ENCODE measurements at regions not wholly inside any gene's neighbourhood (a gene's known extent, or its start where the extent isn't known, plus 50 kb on each side); places are given as distances from the start of the nearest gene placed in this dataset.

GRCh38 chr2:42965196-42965595 is 172.8 kb upstream of the HAAO start:
- Histone ChIP-seq H3K27ac (ENCODE audit: insufficient read depth, low read depth, low read length, poor library complexity, severe bottlenecking) (no peak overlapping the region), H3K27me3 (ENCODE audit: control insufficient read depth, insufficient read depth, low read length, poor library complexity, severe bottlenecking) (no peaks in the 10 kb centered on the region), H3K36me3 (ENCODE audit: control insufficient read depth, insufficient read depth, low read length) (no peaks in the 10 kb centered on the region), H3K4me3 (ENCODE audit: insufficient read depth, low read depth, low read length) (no peak overlapping the region), H3K9me3 (ENCODE audit: control insufficient read depth, low read length) (no peaks in the 10 kb centered on the region), H3K4me1 (ENCODE audit: control insufficient read depth, insufficient read depth, low read length) (peaks cover 14% of the 10 kb centered on the region)
- 88 to 95% methylated on average over 4 of the region's 4 CpGs for WGBS, 2 experiments

- H3K27ac ChIP-seq (ENCODE audit: insufficient read depth, low read depth, low read length, poor library complexity, severe bottlenecking): no peak overlapping the region
- H3K36me3 ChIP-seq (ENCODE audit: control insufficient read depth, insufficient read depth, low read length): no peaks in the 10 kb centered on the region
- H3K4me3 ChIP-seq (ENCODE audit: insufficient read depth, low read depth, low read length): no peak overlapping the region
- WGBS, 2 experiments: 90 to 92% methylated on average over 6 of the region's 6 CpGs
- no peaks in the 10 kb centered on the region for H3K9me3 ChIP-seq (ENCODE audit: control insufficient read depth, low read length)
- H3K27me3 ChIP-seq (ENCODE audit: control insufficient read depth, insufficient read depth, low read length, poor library complexity, severe bottlenecking): no peaks in the 10 kb centered on the region
- peaks cover 18% of the 10 kb centered on the region for H3K4me1 ChIP-seq (ENCODE audit: control insufficient read depth, insufficient read depth, low read length)
These were observed 172.2 kb upstream of the HAAO start for GRCh38 chr2:42964439-42965083.

- Histone ChIP-seq H3K27me3 (ENCODE audit: control insufficient read depth, insufficient read depth, low read length, poor library complexity, severe bottlenecking) (no peaks in the 10 kb centered on the region), H3K4me3 (ENCODE audit: insufficient read depth, low read depth, low read length) (no peak overlapping the region), H3K36me3 (ENCODE audit: control insufficient read depth, insufficient read depth, low read length) (no peaks in the 10 kb centered on the region), H3K4me1 (ENCODE audit: control insufficient read depth, insufficient read depth, low read length) (peaks cover 25% of the 10 kb centered on the region), H3K27ac (ENCODE audit: insufficient read depth, low read depth, low read length, poor library complexity, severe bottlenecking) (no peak overlapping the region), H3K9me3 (ENCODE audit: control insufficient read depth, low read length) (no peaks in the 10 kb centered on the region)
- WGBS, 2 experiments: 92 to 93% methylated on average over 9 of the region's 9 CpGs
These were observed 171.2 kb upstream of the HAAO start for GRCh38 chr2:42963452-42964068.

- Histone ChIP-seq H3K36me3 (ENCODE audit: control insufficient read depth, insufficient read depth, low read length) (no peaks in the 10 kb centered on the region), H3K4me1 (ENCODE audit: control insufficient read depth, insufficient read depth, low read length) (peaks cover 25% of the 10 kb centered on the region), H3K9me3 (ENCODE audit: control insufficient read depth, low read length) (no peaks in the 10 kb centered on the region), H3K27me3 (ENCODE audit: control insufficient read depth, insufficient read depth, low read length, poor library complexity, severe bottlenecking) (no peaks in the 10 kb centered on the region), H3K4me3 (ENCODE audit: insufficient read depth, low read depth, low read length) (no peak overlapping the region), H3K27ac (ENCODE audit: insufficient read depth, low read depth, low read length, poor library complexity, severe bottlenecking) (no peak overlapping the region)
- 77 to 78% methylated on average over 12 of the region's 12 CpGs for WGBS, 2 experiments
These were observed 170.1 kb upstream of the HAAO start for GRCh38 chr2:42962508-42962953.

- Histone ChIP-seq H3K36me3 (ENCODE audit: control insufficient read depth, insufficient read depth, low read length) (no peaks in the 10 kb centered on the region), H3K9me3 (ENCODE audit: control insufficient read depth, low read length) (no peaks in the 10 kb centered on the region), H3K4me3 (ENCODE audit: insufficient read depth, low read depth, low read length) (no peak overlapping the region), H3K27me3 (ENCODE audit: control insufficient read depth, insufficient read depth, low read length, poor library complexity, severe bottlenecking) (no peaks in the 10 kb centered on the region), H3K4me1 (ENCODE audit: control insufficient read depth, insufficient read depth, low read length) (peaks cover 25% of the 10 kb centered on the region), H3K27ac (ENCODE audit: insufficient read depth, low read depth, low read length, poor library complexity, severe bottlenecking) (no peak overlapping the region)
- WGBS, 2 experiments: 77 to 86% methylated on average over 7 of the region's 7 CpGs
These were observed 169.6 kb upstream of the HAAO start for GRCh38 chr2:42961961-42962360.

GRCh38 chr2:42961385-42961811 is 169.0 kb upstream of the HAAO start:
- Histone ChIP-seq H3K4me3 (ENCODE audit: insufficient read depth, low read depth, low read length) (no peak overlapping the region), H3K4me1 (ENCODE audit: control insufficient read depth, insufficient read depth, low read length) (peaks cover 25% of the 10 kb centered on the region), H3K9me3 (ENCODE audit: control insufficient read depth, low read length) (no peaks in the 10 kb centered on the region), H3K27ac (ENCODE audit: insufficient read depth, low read depth, low read length, poor library complexity, severe bottlenecking) (no peak overlapping the region), H3K27me3 (ENCODE audit: control insufficient read depth, insufficient read depth, low read length, poor library complexity, severe bottlenecking) (no peaks in the 10 kb centered on the region), H3K36me3 (ENCODE audit: control insufficient read depth, insufficient read depth, low read length) (no peaks in the 10 kb centered on the region)
- 42 to 54% methylated on average over 15 of the region's 15 CpGs for WGBS, 2 experiments

GRCh38 chr2:42960842-42961180 is 168.4 kb upstream of the HAAO start:
- Histone ChIP-seq H3K4me3 (ENCODE audit: insufficient read depth, low read depth, low read length) (no peak overlapping the region), H3K36me3 (ENCODE audit: control insufficient read depth, insufficient read depth, low read length) (no peaks in the 10 kb centered on the region), H3K9me3 (ENCODE audit: control insufficient read depth, low read length) (no peaks in the 10 kb centered on the region), H3K27me3 (ENCODE audit: control insufficient read depth, insufficient read depth, low read length, poor library complexity, severe bottlenecking) (no peaks in the 10 kb centered on the region), H3K27ac (ENCODE audit: insufficient read depth, low read depth, low read length, poor library complexity, severe bottlenecking) (no peak overlapping the region), H3K4me1 (ENCODE audit: control insufficient read depth, insufficient read depth, low read length) (peaks cover 25% of the 10 kb centered on the region)
- 90 to 91% methylated on average over 6 of the region's 6 CpGs for WGBS, 2 experiments

- Histone ChIP-seq H3K4me3 (ENCODE audit: insufficient read depth, low read depth, low read length) (no peak overlapping the region), H3K27ac (ENCODE audit: insufficient read depth, low read depth, low read length, poor library complexity, severe bottlenecking) (no peak overlapping the region), H3K4me1 (ENCODE audit: control insufficient read depth, insufficient read depth, low read length) (peaks cover 25% of the 10 kb centered on the region), H3K27me3 (ENCODE audit: control insufficient read depth, insufficient read depth, low read length, poor library complexity, severe bottlenecking) (no peaks in the 10 kb centered on the region), H3K9me3 (ENCODE audit: control insufficient read depth, low read length) (no peaks in the 10 kb centered on the region), H3K36me3 (ENCODE audit: control insufficient read depth, insufficient read depth, low read length) (no peaks in the 10 kb centered on the region)
- WGBS, 2 experiments: 91 to 93% methylated on average over 10 of the region's 10 CpGs
These were observed 167.8 kb upstream of the HAAO start for GRCh38 chr2:42960002-42960841.

GRCh38 chr2:42959234-42960001 is 167.0 kb upstream of the HAAO start:
- WGBS, 2 experiments: 78 to 84% methylated on average over 6 to 8 of the region's 8 CpGs
- H3K4me1 ChIP-seq (ENCODE audit: control insufficient read depth, insufficient read depth, low read length): peaks cover 28% of the 10 kb centered on the region
- no peaks in the 10 kb centered on the region for H3K9me3 ChIP-seq (ENCODE audit: control insufficient read depth, low read length)
- H3K27ac ChIP-seq (ENCODE audit: insufficient read depth, low read depth, low read length, poor library complexity, severe bottlenecking): no peak overlapping the region
- H3K36me3 ChIP-seq (ENCODE audit: control insufficient read depth, insufficient read depth, low read length): no peaks in the 10 kb centered on the region
- H3K4me3 ChIP-seq (ENCODE audit: insufficient read depth, low read depth, low read length): no peak overlapping the region
- no peaks in the 10 kb centered on the region for H3K27me3 ChIP-seq (ENCODE audit: control insufficient read depth, insufficient read depth, low read length, poor library complexity, severe bottlenecking)
